ENCODE measurements at regions not wholly inside any gene's neighbourhood (a gene's known extent, or its start where the extent isn't known, plus 50 kb on each side); places are given as distances from the start of the nearest gene placed in this dataset.

DNA sequence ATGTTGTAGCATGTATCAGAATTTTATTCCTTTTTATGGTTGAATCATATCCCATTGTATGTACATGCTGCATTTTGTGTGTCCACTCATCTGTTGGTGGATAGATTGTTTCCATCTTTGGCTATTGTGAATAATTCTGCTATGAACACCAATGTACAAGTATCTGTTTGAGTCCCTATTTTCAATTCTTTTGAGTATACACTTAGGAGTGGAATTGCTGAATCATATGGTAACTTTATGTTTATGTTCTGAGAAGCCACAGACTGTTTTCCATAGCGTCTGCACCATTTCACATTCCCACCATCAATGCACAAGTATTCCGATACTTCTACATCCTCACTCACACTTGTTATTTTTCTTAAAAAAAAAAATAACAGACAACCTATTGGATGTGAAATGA is 91.5 kb downstream of the ARF6 start:
- no peak overlapping the region for H3K9ac ChIP-seq (ENCODE audit: low read length)
- no peak overlapping the region for H4K5ac ChIP-seq (ENCODE audit: low read length)
- H2BK120ac ChIP-seq (ENCODE audit: low read depth, low read length) = no peak overlapping the region
- H2BK5ac ChIP-seq (ENCODE audit: low read length) = no peak overlapping the region
- H3K23ac ChIP-seq (ENCODE audit: low read length) = no peak overlapping the region
- H2AK5ac ChIP-seq (ENCODE audit: low read length) = no peak overlapping the region
- DNase-seq = no peak
- no peaks in the 10 kb centered on the region for H3K79me1 ChIP-seq (ENCODE audit: low read length)
- no peak overlapping the region for H3K18ac ChIP-seq (ENCODE audit: low read length)
- no peaks in the 10 kb centered on the region for H3K36me3 ChIP-seq (ENCODE audit: control insufficient read depth, insufficient read depth, low read length)
- no peak overlapping the region for H2BK15ac ChIP-seq (replicated peaks; ENCODE audit: low read depth)
- no peaks in the 10 kb centered on the region for H3K79me2 ChIP-seq (ENCODE audit: control insufficient read depth, insufficient read depth, low read length)
- no peak overlapping the region for H3K4me2 ChIP-seq (ENCODE audit: low read length)
- no peak overlapping the region for H3K4ac ChIP-seq (ENCODE audit: low read depth, low read length)
- H3K27ac ChIP-seq (ENCODE audit: low read depth, low read length) = no peak overlapping the region
- H3K4me1 ChIP-seq (ENCODE audit: control insufficient read depth, low read depth, low read length) = no peaks in the 10 kb centered on the region
- H3K27me3 ChIP-seq (ENCODE audit: insufficient read depth, low read length, poor library complexity) = no peaks in the 10 kb centered on the region
- no peak overlapping the region for H3K4me3 ChIP-seq (ENCODE audit: low read length)
- no peak overlapping the region for H3K56ac ChIP-seq (ENCODE audit: low read length)
- WGBS (ENCODE audit: extremely low coverage, insufficient coverage, low lambda C conversion rate) = 100% methylated on average over 1 of the region's 2 CpGs
- no peak overlapping the region for H4K8ac ChIP-seq (ENCODE audit: low read depth, low read length)

DNA sequence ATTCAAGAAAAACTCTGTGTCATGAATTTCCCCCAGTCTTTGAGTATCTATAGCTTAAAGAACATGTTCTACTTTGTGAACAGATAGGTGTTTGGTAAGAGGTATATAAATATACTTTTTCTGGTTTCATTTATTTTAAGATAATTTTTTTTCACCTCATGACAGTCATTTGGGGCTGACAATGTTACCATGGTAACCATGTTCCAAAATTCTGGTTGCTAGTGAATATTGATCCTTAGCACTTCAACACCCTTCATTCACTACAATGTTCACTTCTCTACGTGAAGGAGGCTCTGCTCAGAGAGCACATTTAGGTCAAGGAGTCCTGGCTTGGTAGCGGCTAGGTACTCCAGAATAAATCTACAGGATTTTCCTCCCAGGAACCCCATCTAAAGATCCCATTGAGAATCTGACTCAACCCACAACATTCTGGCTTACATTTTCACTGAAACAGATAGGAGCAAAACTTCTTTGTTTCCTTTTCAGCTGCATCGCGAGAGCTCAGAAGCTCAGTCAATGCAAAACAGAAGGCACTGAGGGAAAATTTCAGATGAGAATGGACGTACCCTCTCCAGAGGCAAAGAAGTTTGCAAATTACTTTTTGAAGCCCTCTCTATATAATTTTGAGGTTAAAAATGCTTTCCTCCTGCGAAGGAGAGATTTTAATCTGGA is 93.6 kb downstream of the ARF6 start:
- no peaks in the 10 kb centered on the region for H3K79me2 ChIP-seq (ENCODE audit: control insufficient read depth, insufficient read depth, low read length)
- no peaks in the 10 kb centered on the region for H3K4me1 ChIP-seq (ENCODE audit: control insufficient read depth, low read depth, low read length)
- no peak overlapping the region for H3K56ac ChIP-seq (ENCODE audit: low read length)
- no peak overlapping the region for H3K4ac ChIP-seq (ENCODE audit: low read depth, low read length)
- H3K27me3 ChIP-seq (ENCODE audit: insufficient read depth, low read length, poor library complexity) = no peaks in the 10 kb centered on the region
- no peak overlapping the region for H2BK5ac ChIP-seq (ENCODE audit: low read length)
- no peaks in the 10 kb centered on the region for H3K36me3 ChIP-seq (ENCODE audit: control insufficient read depth, insufficient read depth, low read length)
- H4K5ac ChIP-seq (ENCODE audit: low read length) = no peak overlapping the region
- no peak overlapping the region for H2BK15ac ChIP-seq (replicated peaks; ENCODE audit: low read depth)
- no peak for DNase-seq
- H3K18ac ChIP-seq (ENCODE audit: low read length) = no peak overlapping the region
- no peak overlapping the region for H3K23ac ChIP-seq (ENCODE audit: low read length)
- H2BK120ac ChIP-seq (ENCODE audit: low read depth, low read length) = no peak overlapping the region
- H3K79me1 ChIP-seq (ENCODE audit: low read length) = no peaks in the 10 kb centered on the region
- no peak overlapping the region for H3K4me3 ChIP-seq (ENCODE audit: low read length)
- WGBS (ENCODE audit: extremely low coverage, insufficient coverage, low lambda C conversion rate) = no CpG with 5 or more reads among the region's 6 CpGs
- no peak overlapping the region for H2AK5ac ChIP-seq (ENCODE audit: low read length)
- no peak overlapping the region for H3K27ac ChIP-seq (ENCODE audit: low read depth, low read length)
- H4K8ac ChIP-seq (ENCODE audit: low read depth, low read length) = no peak overlapping the region
- no peak overlapping the region for H3K9ac ChIP-seq (ENCODE audit: low read length)
- H3K4me2 ChIP-seq (ENCODE audit: low read length) = no peak overlapping the region

DNA sequence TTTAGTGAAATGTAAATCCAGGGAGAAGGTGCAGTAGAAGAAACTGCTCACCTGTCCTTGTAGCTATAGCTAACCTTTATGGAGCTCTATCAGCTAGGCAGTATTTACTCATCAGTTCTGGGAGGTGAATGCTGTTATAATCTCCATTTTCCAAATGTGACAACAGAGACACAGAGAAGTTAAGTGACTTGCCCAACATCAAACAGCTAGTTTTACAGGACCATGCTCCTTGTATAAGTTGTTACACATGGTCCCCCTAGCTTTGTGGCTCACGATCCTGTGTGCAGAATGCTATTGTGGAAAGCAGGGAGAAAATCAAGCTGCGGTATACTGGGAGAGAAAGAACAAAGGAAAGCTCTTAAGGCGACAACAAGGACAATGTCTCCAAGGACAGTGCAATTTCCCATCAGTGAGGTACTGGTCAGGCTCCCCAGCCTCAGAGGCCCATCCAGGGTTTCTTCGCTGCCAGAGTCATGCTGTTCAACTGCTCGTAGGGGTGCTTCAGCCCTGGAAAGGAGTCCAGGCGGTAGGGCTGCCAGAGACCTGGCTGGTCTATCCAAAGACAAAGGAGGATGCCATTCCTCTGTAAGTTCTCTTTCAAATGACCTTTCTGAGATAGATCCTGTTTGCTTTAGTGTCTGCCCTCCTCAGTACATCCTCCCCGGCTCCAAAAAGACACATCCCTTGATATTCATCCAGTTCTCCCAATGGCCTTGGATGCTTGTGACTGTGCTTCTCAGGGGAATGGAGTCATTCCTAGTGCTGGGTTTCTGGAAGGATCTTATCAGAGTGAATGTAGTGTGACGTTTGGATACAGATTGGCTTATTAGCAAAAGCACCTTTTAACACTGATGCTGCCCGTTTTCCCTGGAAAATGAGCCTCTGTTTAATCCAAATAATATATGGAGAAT is 95.5 kb downstream of the ARF6 start:
- Histone ChIP-seq H2BK5ac (ENCODE audit: low read length) (no peak overlapping the region), H4K8ac (ENCODE audit: low read depth, low read length) (no peak overlapping the region), H3K56ac (ENCODE audit: low read length) (no peak overlapping the region), H3K9ac (ENCODE audit: low read length) (no peak overlapping the region), H2AK5ac (ENCODE audit: low read length) (no peak overlapping the region), H3K4me2 (ENCODE audit: low read length) (no peak overlapping the region), H4K5ac (ENCODE audit: low read length) (no peak overlapping the region), H3K4ac (ENCODE audit: low read depth, low read length) (no peak overlapping the region), H3K27me3 (ENCODE audit: insufficient read depth, low read length, poor library complexity) (no peaks in the 10 kb centered on the region), H3K79me1 (ENCODE audit: low read length) (no peaks in the 10 kb centered on the region), H3K4me3 (ENCODE audit: low read length) (no peak overlapping the region), H3K27ac (ENCODE audit: low read depth, low read length) (no peak overlapping the region), H2BK15ac (replicated peaks; ENCODE audit: low read depth) (no peak overlapping the region), H3K4me1 (ENCODE audit: control insufficient read depth, low read depth, low read length) (no peaks in the 10 kb centered on the region), H3K79me2 (ENCODE audit: control insufficient read depth, insufficient read depth, low read length) (no peaks in the 10 kb centered on the region), H3K36me3 (ENCODE audit: control insufficient read depth, insufficient read depth, low read length) (no peaks in the 10 kb centered on the region), H3K23ac (ENCODE audit: low read length) (no peak overlapping the region), H3K18ac (ENCODE audit: low read length) (no peak overlapping the region), H2BK120ac (ENCODE audit: low read depth, low read length) (no peak overlapping the region)
- DNase-seq = no peak
- no CpG with 5 or more reads among the region's 9 CpGs for WGBS (ENCODE audit: extremely low coverage, insufficient coverage, low lambda C conversion rate)

DNA sequence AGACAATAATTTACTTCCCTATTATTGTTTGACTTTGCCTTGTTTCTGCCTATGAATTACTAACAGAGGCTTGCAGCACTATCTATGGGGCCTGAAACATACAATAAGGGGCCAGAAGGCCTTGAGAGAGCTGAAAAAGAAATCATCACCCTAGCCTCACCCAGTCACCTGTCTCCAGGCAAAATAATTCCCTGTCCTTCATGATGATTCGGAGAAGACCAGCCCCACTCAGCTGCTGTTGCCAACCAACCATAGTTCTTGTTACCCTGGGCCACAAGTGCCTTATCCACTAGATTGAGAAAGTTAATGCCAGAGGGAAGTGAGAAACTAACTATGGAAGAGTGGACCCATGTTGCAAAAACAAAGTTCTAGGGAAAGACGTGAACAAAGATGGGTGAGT is 97.1 kb downstream of the ARF6 start:
- H2BK15ac ChIP-seq (replicated peaks; ENCODE audit: low read depth) = no peak overlapping the region
- H3K23ac ChIP-seq (ENCODE audit: low read length) = no peak overlapping the region
- WGBS (ENCODE audit: extremely low coverage, insufficient coverage, low lambda C conversion rate) = no CpG with 5 or more reads among the region's 2 CpGs
- no peak overlapping the region for H4K5ac ChIP-seq (ENCODE audit: low read length)
- no peaks in the 10 kb centered on the region for H3K4me1 ChIP-seq (ENCODE audit: control insufficient read depth, low read depth, low read length)
- H2BK5ac ChIP-seq (ENCODE audit: low read length) = no peak overlapping the region
- no peak for DNase-seq
- no peak overlapping the region for H3K27ac ChIP-seq (ENCODE audit: low read depth, low read length)
- H3K79me1 ChIP-seq (ENCODE audit: low read length) = no peaks in the 10 kb centered on the region
- no peaks in the 10 kb centered on the region for H3K27me3 ChIP-seq (ENCODE audit: insufficient read depth, low read length, poor library complexity)
- no peak overlapping the region for H3K4me2 ChIP-seq (ENCODE audit: low read length)
- H3K79me2 ChIP-seq (ENCODE audit: control insufficient read depth, insufficient read depth, low read length) = no peaks in the 10 kb centered on the region
- H3K36me3 ChIP-seq (ENCODE audit: control insufficient read depth, insufficient read depth, low read length) = no peaks in the 10 kb centered on the region
- H3K18ac ChIP-seq (ENCODE audit: low read length) = no peak overlapping the region
- no peak overlapping the region for H2BK120ac ChIP-seq (ENCODE audit: low read depth, low read length)
- no peak overlapping the region for H3K4me3 ChIP-seq (ENCODE audit: low read length)
- H3K4ac ChIP-seq (ENCODE audit: low read depth, low read length) = no peak overlapping the region
- H2AK5ac ChIP-seq (ENCODE audit: low read length) = no peak overlapping the region
- no peak overlapping the region for H3K56ac ChIP-seq (ENCODE audit: low read length)
- no peak overlapping the region for H3K9ac ChIP-seq (ENCODE audit: low read length)
- no peak overlapping the region for H4K8ac ChIP-seq (ENCODE audit: low read depth, low read length)

DNA sequence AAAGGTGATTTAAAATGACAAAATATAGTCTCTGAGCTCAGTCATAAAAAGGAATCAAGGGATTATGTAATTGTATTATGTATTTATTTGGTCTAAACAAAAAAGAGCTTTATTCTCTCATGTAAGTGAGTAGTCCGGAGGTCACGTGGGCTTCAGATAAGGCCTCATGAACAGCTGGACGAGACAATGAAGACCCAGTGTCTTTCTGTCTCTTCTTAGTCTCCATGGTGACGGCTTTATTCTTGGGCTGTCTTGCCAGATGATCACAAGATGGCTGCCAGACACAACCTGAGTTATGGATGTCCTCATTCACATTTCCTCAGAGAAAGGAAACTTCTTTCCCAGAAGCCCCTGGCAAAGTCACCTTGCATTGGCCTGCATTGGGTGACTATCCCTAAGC is 98.6 kb downstream of the ARF6 start:
- WGBS (ENCODE audit: extremely low coverage, insufficient coverage, low lambda C conversion rate) = no CpG with 5 or more reads among the region's 4 CpGs
- H3K4ac ChIP-seq (ENCODE audit: low read depth, low read length) = no peak overlapping the region
- H3K4me1 ChIP-seq (ENCODE audit: control insufficient read depth, low read depth, low read length) = no peaks in the 10 kb centered on the region
- H3K27me3 ChIP-seq (ENCODE audit: insufficient read depth, low read length, poor library complexity) = no peaks in the 10 kb centered on the region
- no peak overlapping the region for H3K4me3 ChIP-seq (ENCODE audit: low read length)
- no peak overlapping the region for H3K56ac ChIP-seq (ENCODE audit: low read length)
- H3K79me2 ChIP-seq (ENCODE audit: control insufficient read depth, insufficient read depth, low read length) = no peaks in the 10 kb centered on the region
- no peak overlapping the region for H3K4me2 ChIP-seq (ENCODE audit: low read length)
- H3K9ac ChIP-seq (ENCODE audit: low read length) = no peak overlapping the region
- H3K18ac ChIP-seq (ENCODE audit: low read length) = no peak overlapping the region
- no peaks in the 10 kb centered on the region for H3K79me1 ChIP-seq (ENCODE audit: low read length)
- H2BK5ac ChIP-seq (ENCODE audit: low read length) = no peak overlapping the region
- H4K8ac ChIP-seq (ENCODE audit: low read depth, low read length) = no peak overlapping the region
- H3K36me3 ChIP-seq (ENCODE audit: control insufficient read depth, insufficient read depth, low read length) = no peaks in the 10 kb centered on the region
- DNase-seq = no peak
- H2AK5ac ChIP-seq (ENCODE audit: low read length) = no peak overlapping the region
- H3K23ac ChIP-seq (ENCODE audit: low read length) = no peak overlapping the region
- no peak overlapping the region for H2BK15ac ChIP-seq (replicated peaks; ENCODE audit: low read depth)
- H3K27ac ChIP-seq (ENCODE audit: low read depth, low read length) = no peak overlapping the region
- H2BK120ac ChIP-seq (ENCODE audit: low read depth, low read length) = no peak overlapping the region
- H4K5ac ChIP-seq (ENCODE audit: low read length) = no peak overlapping the region
